Calu3 (cell line): ENCODE measurements at regions not wholly inside any gene's neighbourhood (a gene's known extent, or its start where the extent isn't known, plus 50 kb on each side); places are given as distances from the start of the nearest gene placed in this dataset.

Experiments used
- BruUV-seq: library from RNA; stranded (reverse); fragments of 400-500 nt; replicated peaks from 2 replicates; lab custom pipeline; 2021; lab: Mats Ljungman, UMichigan
- CTCF ChIA-PET: fragments of 300-600 bp; sonication (Branson Sonifier 250); formaldehyde crosslinking; loops from one replicate; lab custom pipeline; 2022; ENCODE audit warnings: antibody characterized with exemption; lab: Charles Lee
- DNase-seq: peaks from one replicate; pipeline ENCODE4 v3.0.0; 2022
- H3K27ac Mint-ChIP-seq: one replicate; pipeline ENCODE4 v1.8.0; 2022; ENCODE audit warnings: mixed read lengths; ENCODE audit not compliant: unreplicated experiment
- H3K27me3 Mint-ChIP-seq: one replicate; pipeline ENCODE4 v1.8.0; 2022; ENCODE audit warnings: mixed read lengths; ENCODE audit not compliant: unreplicated experiment
- H3K36me3 Mint-ChIP-seq: one replicate; pipeline ENCODE4 v1.8.0; 2022; ENCODE audit warnings: mild to moderate bottlenecking, moderate library complexity, mixed read lengths; ENCODE audit not compliant: insufficient read depth, unreplicated experiment
- H3K4me1 Mint-ChIP-seq: one replicate; pipeline ENCODE4 v1.8.0; 2022; ENCODE audit warnings: mild to moderate bottlenecking, low read depth, mixed read lengths; ENCODE audit not compliant: unreplicated experiment
- H3K4me3 Mint-ChIP-seq: one replicate; pipeline ENCODE4 v1.8.0; 2022; ENCODE audit warnings: mild to moderate bottlenecking, low read depth, moderate library complexity, mixed read lengths; ENCODE audit not compliant: unreplicated experiment
- H3K9me3 Mint-ChIP-seq: one replicate; pipeline ENCODE4 v1.8.0; 2022; ENCODE audit warnings: low read depth, mixed read lengths; ENCODE audit not compliant: unreplicated experiment
- intact Hi-C: fragments of 100-400 bp; cut with micrococcal nuclease; formaldehyde crosslinking; loops from one replicate; pipeline ENCODE4 v1.10.0; 2022; ENCODE audit not compliant: unreplicated experiment
- TF ChIP-seq, protein P1 (sequence below): fragments of 200-600 bp; IDR thresholded peaks from one replicate; pipeline ENCODE4 v1.8.0; 2022; ENCODE audit warnings: antibody characterized with exemption; ENCODE audit not compliant: unreplicated experiment

- H3K27me3 Mint-ChIP-seq = no peaks in the 10 kb centered on the region
- H3K9me3 Mint-ChIP-seq = peaks cover 18% of the 10 kb centered on the region
- H3K36me3 Mint-ChIP-seq = no peaks in the 10 kb centered on the region
- no peak overlapping the region for H3K27ac Mint-ChIP-seq
- no peak overlapping the region for H3K4me3 Mint-ChIP-seq
- no peak for DNase-seq
- CTCF ChIA-PET = no interaction called here
- TF ChIP-seq, protein P1, sequence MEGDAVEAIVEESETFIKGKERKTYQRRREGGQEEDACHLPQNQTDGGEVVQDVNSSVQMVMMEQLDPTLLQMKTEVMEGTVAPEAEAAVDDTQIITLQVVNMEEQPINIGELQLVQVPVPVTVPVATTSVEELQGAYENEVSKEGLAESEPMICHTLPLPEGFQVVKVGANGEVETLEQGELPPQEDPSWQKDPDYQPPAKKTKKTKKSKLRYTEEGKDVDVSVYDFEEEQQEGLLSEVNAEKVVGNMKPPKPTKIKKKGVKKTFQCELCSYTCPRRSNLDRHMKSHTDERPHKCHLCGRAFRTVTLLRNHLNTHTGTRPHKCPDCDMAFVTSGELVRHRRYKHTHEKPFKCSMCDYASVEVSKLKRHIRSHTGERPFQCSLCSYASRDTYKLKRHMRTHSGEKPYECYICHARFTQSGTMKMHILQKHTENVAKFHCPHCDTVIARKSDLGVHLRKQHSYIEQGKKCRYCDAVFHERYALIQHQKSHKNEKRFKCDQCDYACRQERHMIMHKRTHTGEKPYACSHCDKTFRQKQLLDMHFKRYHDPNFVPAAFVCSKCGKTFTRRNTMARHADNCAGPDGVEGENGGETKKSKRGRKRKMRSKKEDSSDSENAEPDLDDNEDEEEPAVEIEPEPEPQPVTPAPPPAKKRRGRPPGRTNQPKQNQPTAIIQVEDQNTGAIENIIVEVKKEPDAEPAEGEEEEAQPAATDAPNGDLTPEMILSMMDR = no peak
- intact Hi-C loops = no loop called here
- H3K4me1 Mint-ChIP-seq = no peaks in the 10 kb centered on the region
- no TSS peak for BruUV-seq
Measured at GRCh38 chr10:129277841-129278240, 189.2 kb upstream of the MGMT start.

DNA sequence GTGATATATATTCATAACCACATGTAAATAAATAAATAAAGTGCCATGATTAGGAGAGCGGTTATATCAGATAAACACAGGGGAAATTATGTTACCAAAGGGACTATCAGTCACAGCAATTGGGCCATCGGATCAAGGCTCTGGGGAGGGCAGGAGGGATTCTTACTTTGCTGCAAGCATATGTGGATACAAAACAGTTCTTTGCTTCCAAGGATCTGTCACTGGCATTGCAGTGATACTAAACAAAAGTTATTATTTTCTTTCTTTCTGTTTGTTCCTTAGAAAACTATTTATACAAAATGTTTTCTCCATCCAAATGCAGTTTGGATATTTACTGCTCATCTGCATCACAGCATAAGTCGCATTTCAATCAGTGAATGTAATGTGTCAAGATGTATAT is 188.4 kb upstream of the MGMT start:
- no peaks in the 10 kb centered on the region for H3K36me3 Mint-ChIP-seq
- intact Hi-C loops = no loop called here
- no peak overlapping the region for H3K27ac Mint-ChIP-seq
- no peak for DNase-seq
- H3K9me3 Mint-ChIP-seq = peaks cover 18% of the 10 kb centered on the region
- H3K27me3 Mint-ChIP-seq = no peaks in the 10 kb centered on the region
- BruUV-seq = no TSS peak
- H3K4me1 Mint-ChIP-seq = no peaks in the 10 kb centered on the region
- CTCF ChIA-PET = no interaction called here
- TF ChIP-seq, protein P1 = no peak
- no peak overlapping the region for H3K4me3 Mint-ChIP-seq

DNA sequence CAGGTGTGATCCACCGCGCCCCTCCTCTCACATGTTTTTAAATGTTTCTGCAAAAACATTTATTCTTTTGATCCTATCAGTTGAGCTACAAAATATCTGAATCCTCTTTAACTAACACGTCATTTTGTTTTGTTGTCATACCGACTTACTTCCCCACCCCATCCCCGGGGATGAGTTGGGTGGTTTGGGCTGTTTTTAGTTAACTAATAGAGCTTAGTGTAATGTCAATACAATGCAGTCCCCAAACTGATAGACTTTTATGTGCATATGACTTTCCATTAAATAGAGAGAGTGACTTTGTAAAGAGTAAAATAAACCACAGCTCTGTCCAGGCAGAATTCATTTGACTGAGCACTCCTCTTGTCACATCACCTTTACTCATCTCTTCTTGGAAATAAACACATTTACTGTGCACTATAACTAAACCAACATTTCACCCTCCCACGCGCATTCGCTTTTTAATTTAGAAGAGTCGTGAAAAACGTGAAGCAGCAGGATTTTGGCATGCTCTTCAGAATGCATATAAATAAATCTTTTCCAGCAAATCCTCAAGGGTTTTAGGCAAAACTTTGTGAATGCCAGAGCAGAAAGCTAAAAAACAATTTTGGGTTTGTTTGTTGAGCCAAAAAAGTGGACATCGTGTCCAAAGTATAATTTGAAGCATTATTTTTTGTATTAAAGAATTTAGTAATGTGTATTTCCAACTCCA is 187.4 kb upstream of the MGMT start:
- Mint-ChIP-seq H3K27me3 (no peaks in the 10 kb centered on the region), H3K36me3 (no peaks in the 10 kb centered on the region), H3K4me1 (no peaks in the 10 kb centered on the region), H3K9me3 (peaks cover 18% of the 10 kb centered on the region), H3K4me3 (no peak overlapping the region), H3K27ac (no peak overlapping the region)
- CTCF ChIA-PET = interaction anchor here (0.6 kb wide), 1 partner anchor 69 kb away, joined by 3 read pairs; no protein-coding TSS in a partner anchor
- intact Hi-C loops = no loop called here
- BruUV-seq = no TSS peak
- TF ChIP-seq, protein P1 = no peak
- no peak for DNase-seq

GRCh38 chr10:129280155-129280502 is 186.9 kb upstream of the MGMT start:
- no peaks in the 10 kb centered on the region for H3K27me3 Mint-ChIP-seq
- TF ChIP-seq, protein P1 = no peak
- H3K27ac Mint-ChIP-seq = no peak overlapping the region
- peaks cover 18% of the 10 kb centered on the region for H3K9me3 Mint-ChIP-seq
- no peak overlapping the region for H3K4me3 Mint-ChIP-seq
- H3K36me3 Mint-ChIP-seq = no peaks in the 10 kb centered on the region
- CTCF ChIA-PET = interaction anchor here (0.6 kb wide), 1 partner anchor 68 kb away, joined by 3 read pairs; no protein-coding TSS in a partner anchor
- H3K4me1 Mint-ChIP-seq = no peaks in the 10 kb centered on the region
- BruUV-seq = no TSS peak
- intact Hi-C loops = no loop called here
- DNase-seq = no peak
